Medulla oblongata (tissue), 1 donor: ENCODE measurements at regions not wholly inside any gene's neighbourhood (a gene's known extent, or its start where the extent isn't known, plus 50 kb on each side); places are given as distances from the start of the nearest gene placed in this dataset.

Source experiments
- DNase-seq: peaks from one replicate; pipeline ENCODE4 v3.0.0-alpha.2; 2015; ENCODE audit errors: extremely low spot score

GRCh38 chr4:63505714-63506460 lies 903.4 kb downstream of the TECRL start:
- no peak for DNase-seq

- DNase-seq: no peak
Measured at GRCh38 chr4:63493265-63493664, 916.0 kb downstream of the TECRL start.

DNA sequence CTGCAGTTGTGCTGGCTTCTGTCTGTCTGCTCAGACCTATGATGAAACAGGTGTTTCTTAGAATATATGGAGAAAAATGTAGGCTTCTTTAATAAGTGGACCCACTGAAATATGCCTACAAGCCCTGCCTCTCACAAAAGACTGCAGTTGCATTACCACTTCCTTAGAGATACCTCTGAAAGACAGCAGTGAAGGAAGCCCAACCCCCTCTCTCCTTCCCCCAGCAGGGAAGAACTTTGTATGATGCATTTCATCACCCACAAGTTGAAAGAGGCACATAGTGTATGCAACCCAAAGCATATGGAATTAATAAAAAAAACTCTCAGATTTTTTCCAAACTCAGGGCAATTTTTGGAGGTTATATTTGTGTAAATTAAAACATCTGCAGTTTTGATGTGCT lies 916.7 kb downstream of the TECRL start:
- no peak for DNase-seq

DNA sequence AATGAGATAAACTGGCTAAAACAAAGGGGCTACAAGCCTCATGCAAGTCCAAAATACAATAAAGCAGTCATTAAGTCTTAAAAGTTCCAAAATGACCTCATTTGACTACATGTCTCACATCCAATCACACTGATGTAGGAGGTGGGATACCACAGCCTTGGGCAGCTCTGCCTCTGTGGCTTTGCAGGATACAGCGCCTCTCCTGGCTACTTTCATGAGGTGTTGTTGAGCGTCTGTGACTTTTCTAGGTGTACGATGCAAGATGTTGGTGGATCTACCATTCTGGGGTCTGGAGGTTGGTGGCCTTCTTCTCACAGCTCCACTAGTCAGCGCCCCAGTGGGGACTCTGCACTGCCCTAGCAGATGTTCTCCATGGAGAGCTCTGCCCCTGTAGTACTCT lies 944.9 kb downstream of the TECRL start:
- DNase-seq: no peak

DNA sequence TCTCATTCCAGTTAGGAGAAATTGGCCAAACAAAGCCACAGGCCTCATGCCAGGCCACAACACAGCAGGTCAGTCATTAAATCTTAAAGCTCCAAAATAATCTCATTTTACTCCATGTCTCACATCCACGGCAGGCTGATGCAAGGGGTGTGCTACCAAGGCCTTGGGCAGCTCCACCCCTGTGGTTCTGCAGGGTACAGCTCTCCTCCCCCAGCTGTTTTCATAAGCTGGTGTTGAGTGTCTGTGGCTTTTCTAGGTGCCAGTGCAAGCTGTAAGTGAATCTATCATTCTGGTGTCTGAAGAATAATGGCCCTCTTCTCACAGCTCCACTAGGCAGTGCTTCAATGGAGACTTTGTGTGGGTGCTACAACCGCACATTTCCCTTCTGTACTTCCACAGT lies 949.2 kb downstream of the TECRL start:
- DNase-seq: no peak

DNA sequence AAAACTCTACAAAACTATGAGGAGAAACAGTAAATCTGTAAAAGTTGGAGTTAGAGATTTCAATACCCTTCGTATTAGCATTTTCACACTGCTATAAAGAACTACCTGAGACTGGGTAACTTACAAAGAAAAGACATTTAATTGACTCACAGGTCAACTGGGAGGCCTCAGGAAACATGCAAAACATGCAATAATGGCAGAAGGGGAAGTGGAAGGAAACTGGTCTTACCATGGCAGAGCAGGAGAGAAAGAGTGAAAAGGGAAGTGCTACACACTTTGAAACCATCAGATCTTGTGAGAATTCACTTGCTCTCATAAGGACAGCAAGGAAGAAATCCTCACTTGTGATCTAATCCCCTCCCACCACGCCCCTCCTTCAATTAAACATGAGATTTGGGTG lies 949.9 kb downstream of the TECRL start:
- DNase-seq: no peak

GRCh38 chr4:63458010-63458409 lies 951.2 kb downstream of the TECRL start:
- DNase-seq: no peak

- no peak for DNase-seq
Measured at GRCh38 chr4:63440236-63440635, 969.0 kb downstream of the TECRL start.

DNA sequence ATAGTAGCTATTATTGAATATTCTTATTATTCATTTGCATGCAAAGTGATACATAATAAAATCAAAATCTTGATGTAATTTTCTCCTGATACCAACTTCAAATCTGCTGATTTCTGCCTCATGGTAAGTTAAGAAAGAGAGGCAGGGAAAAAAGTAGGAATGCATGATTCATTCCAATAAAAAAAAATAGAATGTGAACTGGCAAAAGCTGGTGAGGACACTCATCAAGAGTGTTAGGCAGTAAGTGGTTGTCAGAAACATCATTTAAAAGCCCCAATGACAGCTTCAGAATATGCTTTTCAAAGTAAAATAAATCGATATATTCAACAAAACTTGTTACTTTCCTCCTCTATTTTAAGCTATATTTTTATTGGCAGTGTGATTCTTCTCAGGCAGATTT lies 979.1 kb downstream of the TECRL start:
- no peak for DNase-seq

GRCh38 chr4:63396269-63396668 lies 1013.0 kb downstream of the TECRL start:
- no peak for DNase-seq

DNA sequence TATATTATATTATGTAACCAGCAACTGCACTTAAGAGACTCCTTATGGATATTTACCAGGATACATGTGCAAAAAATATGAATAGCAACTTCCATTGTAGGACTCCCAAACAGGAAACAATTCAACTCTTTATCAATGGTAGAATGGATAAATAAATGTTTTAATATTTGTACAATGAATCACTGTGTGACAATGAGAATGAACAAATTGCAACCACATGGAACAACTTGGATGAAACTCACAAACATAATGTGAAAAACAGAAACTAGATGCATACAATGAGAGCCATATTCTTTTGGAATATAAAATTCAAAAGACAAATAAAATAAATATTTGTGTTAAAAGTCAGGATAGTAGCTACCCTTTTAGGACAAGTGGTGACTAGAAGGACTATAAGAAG lies 1015.7 kb downstream of the TECRL start:
- no peak for DNase-seq

DNA sequence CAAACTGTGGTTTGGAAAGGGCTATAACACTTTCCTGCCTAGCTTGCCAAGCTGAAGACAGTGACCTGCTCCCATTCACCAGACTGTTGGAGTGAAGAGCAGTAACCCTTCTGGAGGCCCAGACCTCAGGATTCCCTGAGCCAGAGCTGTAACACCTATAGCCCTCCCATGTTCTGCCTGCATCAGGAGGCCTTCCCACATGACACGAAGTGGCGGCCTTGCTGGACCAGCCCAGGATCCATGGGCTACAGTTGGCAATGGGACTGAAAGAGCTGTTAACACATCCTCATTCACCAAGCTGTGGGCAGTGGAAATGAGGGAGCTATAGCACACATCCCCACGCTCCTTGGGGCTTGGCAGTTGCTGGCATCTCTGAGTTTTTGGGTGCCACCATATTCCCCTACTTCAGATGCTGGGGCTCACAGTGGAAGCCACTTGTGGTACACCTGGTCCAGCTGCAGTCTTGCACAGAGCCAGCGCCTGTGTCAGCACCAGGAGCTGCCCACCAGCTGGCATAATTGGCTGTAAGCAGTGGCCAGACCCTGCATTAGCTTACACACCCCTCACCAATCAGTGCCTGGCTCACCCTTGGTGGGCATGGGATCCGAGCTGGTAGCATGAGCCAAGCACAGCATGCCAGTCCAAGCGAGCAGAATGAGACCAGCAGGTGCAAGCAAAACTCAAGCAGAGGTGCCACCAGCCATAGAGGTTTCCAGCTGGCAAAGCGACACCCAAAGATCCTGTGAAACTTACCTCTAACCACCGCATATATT lies 1029.3 kb downstream of the TECRL start:
- DNase-seq: no peak

GRCh38 chr4:63371001-63371400 lies 1038.2 kb downstream of the TECRL start:
- no peak for DNase-seq

- no peak for DNase-seq
Measured at GRCh38 chr4:63361628-63362027, 1047.6 kb downstream of the TECRL start.

DNA sequence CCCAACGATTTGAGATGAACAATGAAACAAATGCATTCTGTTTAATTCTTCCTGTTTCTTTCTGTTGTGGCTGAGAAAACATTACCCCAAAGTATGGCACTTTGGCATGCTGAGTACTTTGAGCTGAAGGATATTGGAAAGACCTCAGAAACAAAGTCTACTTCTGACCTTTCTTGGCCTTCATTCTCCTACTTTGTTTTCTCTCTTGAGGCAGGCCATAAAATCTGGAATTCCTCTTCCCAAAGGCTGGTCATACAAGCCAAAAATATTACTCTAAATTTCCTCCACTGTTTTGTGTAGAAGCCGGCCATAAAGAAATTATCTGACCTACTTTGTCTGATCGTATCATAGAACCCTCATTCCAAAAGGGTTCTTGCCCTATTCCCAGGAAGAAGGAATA lies 1048.2 kb downstream of the TECRL start:
- DNase-seq: no peak

DNA sequence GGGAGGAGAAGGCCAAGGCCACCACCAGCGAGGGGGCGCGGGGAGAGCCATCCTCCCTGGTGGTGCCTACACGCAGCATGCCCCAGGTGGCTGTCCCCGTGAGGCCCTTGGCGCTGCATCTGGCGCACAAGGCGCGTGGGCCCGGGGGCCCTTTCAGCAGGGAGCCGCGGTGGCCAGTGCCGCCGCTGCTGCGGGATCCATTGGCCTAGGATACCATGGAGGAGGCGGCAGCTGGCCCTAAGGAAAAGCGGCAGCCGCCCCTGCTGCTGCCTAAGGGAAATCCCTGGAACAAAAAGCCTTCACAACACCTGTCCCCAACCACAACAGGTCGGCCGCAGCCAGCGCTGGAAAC lies 1059.6 kb downstream of the TECRL start:
- no peak for DNase-seq

DNA sequence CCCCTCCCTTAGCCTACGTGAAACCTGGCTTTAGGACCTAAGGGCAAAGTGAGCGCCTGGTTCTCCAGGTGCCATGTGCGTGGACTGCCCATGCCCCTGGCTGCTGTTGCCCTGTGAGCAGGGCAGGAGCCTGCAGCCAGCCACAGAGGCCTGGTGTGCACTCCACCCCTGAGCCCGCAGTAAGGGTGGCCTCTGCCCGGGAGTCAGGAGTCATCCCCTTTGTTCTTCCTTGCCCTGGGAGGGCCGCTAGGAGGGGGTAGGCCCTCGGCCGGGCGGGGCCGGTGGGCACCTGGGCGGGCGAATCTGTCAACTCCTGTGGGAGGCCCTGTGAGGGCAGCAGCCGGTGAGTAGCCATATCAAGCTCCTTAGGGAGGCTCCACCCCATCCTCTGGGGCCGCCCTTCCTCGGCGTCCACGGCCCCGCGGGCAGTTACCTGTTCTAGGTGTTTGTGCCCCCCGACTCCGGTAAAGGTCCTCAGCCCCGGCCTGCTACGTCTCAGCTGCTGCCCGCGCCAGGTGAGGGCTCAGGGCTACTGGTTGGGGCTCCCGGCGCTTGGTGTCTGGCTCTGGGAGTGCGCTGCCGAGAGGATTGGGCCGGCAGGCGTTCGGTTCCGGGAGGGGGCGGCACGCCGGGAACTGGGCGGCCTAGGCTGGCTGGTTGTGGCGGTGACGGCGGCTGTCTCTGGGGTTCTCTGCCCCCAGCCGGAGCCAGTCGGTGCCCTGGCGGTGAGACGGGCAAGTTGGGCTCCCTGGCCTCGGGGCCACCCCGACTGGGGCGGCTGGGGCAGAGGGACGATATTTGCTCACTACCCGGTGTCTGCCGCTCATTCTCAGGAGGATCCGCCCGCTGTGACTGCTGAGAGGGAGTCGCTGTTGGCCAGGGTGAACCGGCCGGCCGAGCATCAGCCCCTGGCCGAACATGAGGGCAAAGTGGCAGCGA lies 1060.2 kb downstream of the TECRL start:
- DNase-seq: no peak

DNA sequence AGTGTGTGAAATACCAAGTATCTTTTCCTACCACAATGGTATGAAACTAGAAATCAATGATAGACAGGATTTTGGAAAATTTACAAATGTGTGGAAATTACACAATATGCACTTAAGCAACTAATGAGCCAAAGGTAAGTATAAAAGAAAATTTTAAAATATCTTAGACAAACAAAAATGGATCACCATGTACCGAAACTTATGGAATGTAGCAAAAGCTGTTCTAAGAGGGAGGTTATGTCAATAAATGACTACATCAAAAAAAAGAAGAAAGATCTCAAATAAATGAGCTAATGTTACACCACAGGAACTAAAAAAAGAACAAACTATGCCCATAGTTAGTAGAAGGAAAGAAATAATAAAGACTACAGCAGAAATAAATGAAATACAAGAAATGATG lies 1084.1 kb downstream of the TECRL start:
- DNase-seq: no peak

GRCh38 chr4:63316633-63317032 lies 1092.6 kb downstream of the TECRL start:
- no peak for DNase-seq

DNA sequence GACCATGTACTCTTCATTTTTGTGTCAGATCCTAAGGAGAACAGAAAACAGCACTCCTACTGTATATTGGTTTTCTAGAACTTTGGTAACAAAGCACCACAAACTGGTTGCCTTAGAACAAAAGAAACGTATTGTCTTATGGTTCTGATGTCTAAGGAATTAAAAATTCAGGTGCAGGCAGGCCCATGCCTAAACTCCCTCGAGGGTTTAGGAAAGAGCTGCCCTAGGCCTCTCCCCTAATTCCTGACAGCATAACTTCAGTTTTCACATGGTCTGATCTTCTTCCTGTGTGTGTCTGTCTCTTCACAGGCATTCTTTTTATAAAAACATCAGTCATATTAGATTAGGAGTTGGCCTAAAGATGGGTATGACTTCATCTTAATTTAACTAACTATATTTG lies 1093.6 kb downstream of the TECRL start:
- DNase-seq: no peak

- DNase-seq: no peak
Measured at GRCh38 chr4:63308697-63309096, 1100.6 kb downstream of the TECRL start.

DNA sequence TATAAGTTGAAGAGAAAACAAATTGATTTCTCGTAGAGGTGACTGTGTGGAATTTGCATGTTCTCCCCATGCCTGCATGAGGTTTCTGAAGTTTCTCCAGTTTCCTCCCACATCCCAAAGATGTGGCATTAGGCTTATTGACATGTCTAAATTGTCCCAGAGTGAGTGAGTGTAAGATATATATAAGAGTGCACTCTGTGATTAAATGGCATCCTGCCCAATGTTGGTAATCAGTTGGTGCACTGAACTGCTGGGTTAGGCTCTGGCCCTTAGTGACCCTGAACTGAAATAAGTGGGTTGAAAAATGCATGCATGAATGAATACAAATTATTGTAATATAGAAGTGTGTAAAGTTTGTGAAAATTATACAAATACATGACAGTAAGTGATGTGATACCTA lies 1106.5 kb downstream of the TECRL start:
- DNase-seq: no peak
